ENCODE measurements at regions not wholly inside any gene's neighbourhood (a gene's known extent, or its start where the extent isn't known, plus 50 kb on each side); places are given as distances from the start of the nearest gene placed in this dataset.

GRCh38 chr10:8418631-8419030, 364.1 kb downstream of the GATA3 start:
- no peak for DNase-seq (ENCODE audit: low read depth in 2 of 2)

- DNase-seq (ENCODE audit: low read depth in 2 of 2), result no peak
Measured at GRCh38 chr10:8420182-8420581, 365.7 kb downstream of the GATA3 start.

GRCh38 chr10:8424555-8425211, 370.2 kb downstream of the GATA3 start:
- DNase-seq (ENCODE audit: low read depth in 2 of 2), result no peak

GRCh38 chr10:8428654-8429053, 374.2 kb downstream of the GATA3 start:
- DNase-seq (ENCODE audit: low read depth in 2 of 2), result no peak

- DNase-seq (ENCODE audit: low read depth in 2 of 2), result no peak
Measured at GRCh38 chr10:8430321-8430720, 375.8 kb downstream of the GATA3 start.

- no peak for DNase-seq (ENCODE audit: low read depth in 2 of 2)
Measured at GRCh38 chr10:8431511-8431910, 377.0 kb downstream of the GATA3 start.

- DNase-seq (ENCODE audit: low read depth in 2 of 2), result no peak
Measured at GRCh38 chr10:8435186-8436055, 380.9 kb downstream of the GATA3 start.

GRCh38 chr10:8437896-8438295, 383.4 kb downstream of the GATA3 start:
- DNase-seq (ENCODE audit: low read depth in 2 of 2), result no peak

- no peak for DNase-seq (ENCODE audit: low read depth in 2 of 2)
Measured at GRCh38 chr10:8438603-8439002, 384.1 kb downstream of the GATA3 start.

- DNase-seq (ENCODE audit: low read depth in 2 of 2), result no peak
Measured at GRCh38 chr10:8439040-8439439, 384.6 kb downstream of the GATA3 start.

- no peak for DNase-seq (ENCODE audit: low read depth in 2 of 2)
Measured at GRCh38 chr10:8444630-8445029, 390.1 kb downstream of the GATA3 start.

GRCh38 chr10:8445353-8445752, 390.9 kb downstream of the GATA3 start:
- no peak for DNase-seq (ENCODE audit: low read depth in 2 of 2)

GRCh38 chr10:8449909-8450308, 395.4 kb downstream of the GATA3 start:
- no peak for DNase-seq (ENCODE audit: low read depth in 2 of 2)

GRCh38 chr10:8453587-8453986, 399.1 kb downstream of the GATA3 start:
- no peak for DNase-seq (ENCODE audit: low read depth in 2 of 2)

- DNase-seq (ENCODE audit: low read depth in 2 of 2), result no peak
Measured at GRCh38 chr10:8454357-8454756, 399.9 kb downstream of the GATA3 start.

GRCh38 chr10:8455181-8455580, 400.7 kb downstream of the GATA3 start:
- no peak for DNase-seq (ENCODE audit: low read depth in 2 of 2)

- no peak for DNase-seq (ENCODE audit: low read depth in 2 of 2)
Measured at GRCh38 chr10:8456386-8456785, 401.9 kb downstream of the GATA3 start.

- no peak for DNase-seq (ENCODE audit: low read depth in 2 of 2)
Measured at GRCh38 chr10:8460626-8461025, 406.1 kb downstream of the GATA3 start.

GRCh38 chr10:8462565-8462964, 408.1 kb downstream of the GATA3 start:
- DNase-seq (ENCODE audit: low read depth in 2 of 2), result no peak

- DNase-seq (ENCODE audit: low read depth in 2 of 2), result no peak
Measured at GRCh38 chr10:8463853-8464252, 409.4 kb downstream of the GATA3 start.

- no peak for DNase-seq (ENCODE audit: low read depth in 2 of 2)
Measured at GRCh38 chr10:8468477-8468876, 414.0 kb downstream of the GATA3 start.

- DNase-seq (ENCODE audit: low read depth in 2 of 2), result no peak
Measured at GRCh38 chr10:8473205-8473604, 418.7 kb downstream of the GATA3 start.

- DNase-seq (ENCODE audit: low read depth in 2 of 2), result no peak
Measured at GRCh38 chr10:8477300-8477699, 422.8 kb downstream of the GATA3 start.

All from stimulated activated CD4-positive, alpha-beta T cell treated with anti-CD3 and anti-CD28 coated beads, Interleukin-12 subunit alpha, Interleukin-12 subunit beta, amount 100 ng/mL, for 24 hours (primary cell).